NCI-H2171 (cell line): ENCODE measurements at regions not wholly inside any gene's neighbourhood (a gene's known extent, or its start where the extent isn't known, plus 50 kb on each side); places are given as distances from the start of the nearest gene placed in this dataset.

Experiments used
- DNase-seq: peaks from one replicate; lab custom pipeline; 2025; lab: John Stamatoyannopoulos, UW

DNA sequence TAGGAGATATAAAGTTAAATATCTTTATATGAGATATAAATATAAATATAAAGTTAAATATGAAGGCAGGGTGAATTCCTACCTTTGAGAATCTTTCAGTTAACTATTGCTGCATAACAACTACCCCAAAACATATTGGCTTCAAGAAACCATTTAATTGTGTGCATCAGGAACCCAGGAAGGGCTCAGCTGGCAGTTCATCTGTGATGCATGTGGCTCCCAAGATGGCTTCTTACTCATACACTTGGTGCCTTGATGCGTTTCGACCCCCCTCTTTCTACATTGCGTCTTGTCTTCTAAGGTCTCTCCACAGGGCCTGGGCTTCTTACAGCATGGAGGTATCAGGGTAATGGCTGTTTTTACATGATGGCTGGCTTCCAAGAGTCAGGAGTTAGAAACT lies 253.9 kb upstream of the CRY1 start:
- no peak for DNase-seq

- peak; percentile 60 for DNase-seq
Measured at GRCh38 chr12:107349008-107349747, 255.8 kb upstream of the CRY1 start.

DNA sequence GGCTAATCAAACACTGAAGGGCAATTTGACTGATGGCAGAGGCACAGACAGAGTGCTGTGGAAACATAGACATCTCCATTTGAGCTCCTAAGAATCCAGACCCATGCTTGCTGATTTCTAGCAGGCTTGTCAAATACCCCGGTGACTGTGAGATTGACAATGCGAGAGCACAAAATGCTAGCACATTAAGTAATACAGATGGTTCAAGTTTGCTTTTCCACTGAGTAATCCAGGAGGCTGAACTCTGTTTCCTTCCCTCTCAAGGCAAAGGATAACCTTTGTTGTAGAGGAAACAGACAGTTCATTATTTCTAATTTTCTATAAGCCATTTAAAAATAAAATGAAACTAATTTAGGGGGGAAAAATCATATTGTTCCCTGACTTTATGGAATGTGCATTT lies 256.5 kb upstream of the CRY1 start:
- no peak for DNase-seq

DNA sequence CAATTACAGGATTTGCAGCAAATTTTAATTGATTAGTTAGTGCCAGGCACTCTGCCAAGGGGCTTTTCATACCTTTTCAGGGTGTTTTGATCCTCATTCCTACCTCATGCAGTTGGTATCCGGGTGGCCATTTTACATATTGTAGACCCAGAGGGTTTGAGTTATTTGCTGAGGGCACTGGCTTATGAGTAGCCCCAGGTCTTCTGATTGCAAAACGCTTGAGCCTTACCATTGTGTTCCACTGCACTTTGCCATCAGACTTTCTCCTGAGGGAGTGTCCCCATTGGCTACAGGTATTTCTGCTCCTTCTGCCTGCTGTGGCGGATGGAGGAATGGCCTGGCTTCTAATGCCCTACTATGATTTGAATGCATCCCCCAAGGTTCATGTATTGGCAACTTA lies 257.8 kb upstream of the CRY1 start:
- DNase-seq, result no peak

- DNase-seq, result no peak
Measured at GRCh38 chr12:107351713-107352112, 258.4 kb upstream of the CRY1 start.

- no peak for DNase-seq
Measured at GRCh38 chr12:107352347-107353081, 259.2 kb upstream of the CRY1 start.

DNA sequence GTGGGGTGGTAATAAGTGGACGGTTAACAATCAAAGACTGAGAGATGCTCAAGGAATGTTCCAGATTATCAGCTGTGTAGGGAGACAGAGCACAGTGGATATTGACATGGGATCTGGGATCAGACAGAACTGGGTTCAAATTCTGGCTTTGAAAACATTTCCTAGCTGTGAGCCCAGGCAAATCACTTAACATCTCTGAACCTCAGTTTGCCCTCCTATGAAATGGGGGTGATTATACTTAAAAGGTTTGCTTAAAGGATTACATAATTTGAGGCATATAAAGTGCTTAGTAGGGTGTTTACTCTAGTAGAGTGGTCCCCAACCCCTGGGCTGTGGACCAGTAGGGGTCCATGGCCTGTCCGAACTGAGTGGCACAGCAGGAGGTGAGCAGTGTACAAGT lies 260.0 kb upstream of the CRY1 start:
- DNase-seq, result no peak

GRCh38 chr12:107355004-107355565 lies 261.7 kb upstream of the CRY1 start:
- DNase-seq, result peak; percentile 22

DNA sequence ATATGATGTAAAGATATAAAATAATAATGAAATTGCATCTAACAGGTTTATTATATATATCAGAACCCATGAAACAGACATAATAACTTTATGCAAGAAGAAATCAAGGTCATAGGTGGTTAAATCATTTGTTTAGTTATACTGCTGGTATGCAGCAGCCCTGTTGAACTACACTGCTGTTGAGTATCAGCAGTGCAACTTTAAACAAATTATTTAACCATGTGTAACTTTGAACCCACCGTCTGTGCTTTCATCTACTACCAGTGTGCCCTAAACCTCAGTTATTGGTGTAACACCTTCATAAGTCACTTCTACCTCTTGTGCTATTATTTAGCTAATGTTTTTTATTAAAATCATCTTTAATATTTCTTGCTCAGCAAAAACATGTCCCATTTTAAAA lies 262.3 kb upstream of the CRY1 start:
- no peak for DNase-seq

- no peak for DNase-seq
Measured at GRCh38 chr12:107356266-107356936, 263.1 kb upstream of the CRY1 start.

DNA sequence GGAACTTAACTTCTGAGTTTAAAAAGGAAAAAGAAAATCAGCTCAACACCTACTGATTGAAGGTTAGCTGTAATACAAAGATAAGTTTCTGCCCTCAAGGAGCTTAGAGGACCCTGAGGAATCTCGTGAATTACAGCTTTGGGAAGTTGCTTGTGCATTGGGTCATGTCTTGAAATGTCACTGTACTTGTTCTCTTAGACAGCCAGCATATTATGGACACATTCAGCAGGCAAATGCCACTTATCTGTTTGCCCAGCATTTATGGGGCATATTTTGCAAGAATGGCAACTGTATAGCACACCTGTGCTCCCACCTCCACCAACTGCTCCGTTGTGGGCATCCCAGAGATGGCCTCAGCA lies 263.6 kb upstream of the CRY1 start:
- no peak for DNase-seq

GRCh38 chr12:107359382-107359781 lies 266.0 kb upstream of the CRY1 start:
- no peak for DNase-seq

DNA sequence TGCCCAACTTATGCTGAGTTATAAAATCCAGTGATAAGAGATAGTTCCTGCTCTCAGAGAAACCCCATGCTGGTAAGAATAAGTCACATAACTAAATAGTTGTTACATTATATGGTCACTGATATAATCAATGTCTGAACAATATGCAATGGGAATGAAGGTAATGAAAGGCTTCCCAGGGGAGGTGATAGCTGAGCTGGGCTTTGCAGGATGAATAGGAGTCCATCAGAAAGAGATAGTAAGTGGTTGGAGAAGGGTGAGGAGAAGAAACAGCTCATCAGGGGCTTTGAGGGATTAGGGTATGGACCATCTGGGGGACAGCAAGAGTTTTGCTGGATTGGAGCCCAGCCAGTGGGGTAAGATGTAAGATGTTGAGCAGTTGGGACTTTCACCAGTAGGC lies 266.7 kb upstream of the CRY1 start:
- no peak for DNase-seq

DNA sequence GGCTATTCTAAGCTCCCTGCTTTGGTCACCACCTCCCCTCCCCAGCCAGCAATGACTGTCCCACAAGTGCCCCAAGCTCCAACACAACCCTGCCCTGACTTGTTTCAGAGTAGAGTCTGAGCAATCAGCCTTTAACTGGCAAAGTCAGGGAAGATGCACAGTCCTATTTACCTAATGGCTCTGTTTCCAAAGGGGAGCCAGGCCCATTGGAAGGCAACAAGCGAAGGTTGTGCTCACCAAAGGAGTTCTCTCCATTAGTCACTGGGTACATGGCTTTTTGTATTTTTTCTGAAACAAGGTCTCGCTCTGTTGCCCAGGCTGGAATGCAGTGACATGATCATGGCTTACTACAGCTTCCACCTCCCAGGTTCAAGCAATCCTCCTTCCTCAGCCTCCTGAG lies 267.1 kb upstream of the CRY1 start:
- no peak for DNase-seq

DNA sequence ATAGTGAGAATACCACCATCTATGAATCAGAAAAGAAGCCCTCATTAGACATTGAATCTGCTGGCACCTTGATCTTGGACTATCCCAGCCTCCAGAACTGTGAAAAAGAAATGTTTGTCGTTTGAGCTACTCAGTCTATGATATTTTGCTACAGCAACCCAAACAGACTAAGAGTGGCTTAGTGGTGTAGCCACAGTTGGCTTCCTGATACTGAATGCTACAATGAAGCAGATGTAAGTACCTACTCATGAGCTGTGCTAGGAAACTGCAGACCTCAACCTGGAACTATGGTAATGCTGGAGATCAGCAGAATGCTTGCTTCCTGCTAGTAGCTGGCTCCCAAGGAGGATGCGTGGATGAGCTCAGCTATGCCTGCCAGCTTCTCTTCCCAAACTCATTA lies 268.6 kb upstream of the CRY1 start:
- DNase-seq, result no peak

- DNase-seq, result no peak
Measured at GRCh38 chr12:107362960-107363359, 269.6 kb upstream of the CRY1 start.

GRCh38 chr12:107364875-107365518 lies 271.6 kb upstream of the CRY1 start:
- DNase-seq, result no peak

DNA sequence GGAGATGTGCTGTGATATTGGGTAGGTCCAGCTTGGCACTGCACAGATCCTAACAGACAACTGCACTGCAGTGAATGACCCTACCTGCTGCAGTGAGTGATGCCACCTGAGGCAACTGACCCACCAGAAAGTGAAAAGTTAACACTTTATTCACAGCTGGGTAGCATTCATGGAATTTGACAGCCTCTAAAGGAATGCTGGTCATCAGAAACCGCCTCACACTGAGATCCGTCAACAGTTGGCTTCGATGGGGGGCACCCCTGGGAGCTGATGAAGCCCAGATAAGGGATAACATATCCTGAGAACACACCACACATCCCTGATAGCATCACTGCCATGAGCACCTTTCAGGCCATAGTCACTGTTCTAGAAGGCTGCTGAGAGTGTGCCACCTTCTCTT lies 272.4 kb upstream of the CRY1 start:
- DNase-seq, result no peak

DNA sequence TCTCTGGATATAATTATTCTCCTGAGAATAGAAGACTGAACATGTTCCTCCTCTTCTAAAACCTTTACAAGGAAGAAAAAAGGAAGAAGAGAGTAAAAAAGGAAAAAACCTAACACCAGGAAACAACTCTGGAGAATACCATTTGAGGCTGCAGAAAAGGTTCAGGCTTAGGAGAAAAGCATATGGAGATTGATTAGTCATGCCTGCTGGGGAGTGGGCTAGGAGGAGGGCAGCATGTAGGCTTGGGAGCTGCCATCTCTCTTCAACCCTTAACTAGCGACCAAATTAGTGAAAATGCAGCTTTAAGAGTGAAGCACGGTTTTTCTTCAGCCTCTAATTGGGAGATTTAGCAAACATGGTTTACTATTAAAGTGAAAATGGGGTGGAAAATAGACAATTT lies 273.0 kb upstream of the CRY1 start:
- DNase-seq, result no peak

DNA sequence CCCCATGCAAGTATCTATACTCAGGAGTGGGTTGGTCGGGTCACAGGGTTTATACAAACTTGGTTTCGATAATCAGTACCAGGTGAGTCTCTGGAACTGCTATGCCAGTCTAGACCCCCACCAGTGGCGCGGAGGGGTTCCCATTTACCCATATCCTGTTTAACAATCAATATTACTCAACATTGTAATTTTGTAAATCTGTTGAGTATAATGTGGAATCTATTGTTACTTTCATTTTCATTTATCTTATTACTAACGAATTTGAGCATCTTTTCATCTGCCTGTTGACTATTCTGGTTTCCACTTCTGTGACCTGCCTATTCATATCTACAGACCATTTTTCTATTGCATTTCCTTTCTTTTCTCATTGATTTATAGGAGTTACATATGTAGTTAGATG lies 275.2 kb upstream of the CRY1 start:
- DNase-seq, result no peak

DNA sequence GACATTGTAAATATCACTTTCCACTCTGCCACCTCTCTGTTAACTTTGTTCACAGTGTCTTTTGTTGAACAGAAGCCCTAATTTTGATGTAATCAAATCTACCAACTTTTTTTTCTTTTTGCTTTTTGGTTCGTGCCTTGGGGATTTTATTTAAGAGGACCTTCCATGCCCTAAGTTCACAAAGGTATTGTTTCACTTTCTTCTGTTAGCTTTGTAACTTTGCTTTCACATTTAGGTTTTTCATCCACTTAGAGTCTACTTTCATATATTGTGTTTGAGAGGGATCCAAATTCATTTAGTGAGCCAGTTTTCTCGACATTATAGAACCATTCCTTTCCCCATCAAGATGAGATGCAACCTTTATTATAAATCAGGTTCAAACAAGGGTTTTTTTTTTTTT lies 275.7 kb upstream of the CRY1 start:
- no peak for DNase-seq

- no peak for DNase-seq
Measured at GRCh38 chr12:107369679-107370078, 276.3 kb upstream of the CRY1 start.
